Fibroblast of lung (primary cell): ENCODE measurements at regions not wholly inside any gene's neighbourhood (a gene's known extent, or its start where the extent isn't known, plus 50 kb on each side); places are given as distances from the start of the nearest gene placed in this dataset.

Experiments used
- DNase-seq, 2 donors: peaks; one replicate each; pipeline versions ENCODE4 v3.0.0 to v3.0.0-alpha.2; 2010; ENCODE audit warnings: low read depth in 2 of 2
- H2AFZ ChIP-seq: 2 replicates; pipeline ENCODE4 v1.5.1; 2012; ENCODE audit warnings: low read length, control low read depth, inconsistent platforms
- H3K27ac ChIP-seq: 2 replicates; pipeline ENCODE4 v1.5.1; 2011; ENCODE audit warnings: low read length, control low read depth; ENCODE audit not compliant: insufficient read depth
- H3K27me3 ChIP-seq: 2 replicates; pipeline ENCODE4 v1.5.1; 2011; ENCODE audit warnings: mild to moderate bottlenecking, low read length; ENCODE audit not compliant: control insufficient read depth, insufficient read depth
- H3K36me3 ChIP-seq: 2 replicates; pipeline ENCODE4 v1.5.1; 2011; ENCODE audit warnings: low read length; ENCODE audit not compliant: control insufficient read depth, insufficient read depth
- H3K4me1 ChIP-seq: 2 replicates; pipeline ENCODE4 v1.5.1; 2011; ENCODE audit warnings: low read length; ENCODE audit not compliant: control insufficient read depth, insufficient read depth; ENCODE audit errors: extremely low read depth
- H3K4me2 ChIP-seq: 2 replicates; pipeline ENCODE4 v1.5.1; 2011; ENCODE audit warnings: low read length, control low read depth; ENCODE audit not compliant: insufficient read depth; ENCODE audit errors: extremely low read depth
- H3K4me3 ChIP-seq, 4 experiments: fragments of 200-600 bp in 1 of 4; sonication (generic) in 1 of 4; replicated peaks in 1 of 4; 2 replicates each; pipeline ENCODE4 v1.5.1; 2011 to 2016; ENCODE audit warnings: low read length in 4 of 4, low read depth in 3 of 4, mild to moderate bottlenecking in 3 of 4, control low read depth in 2 of 4, inconsistent platforms in 1 of 4, mixed read lengths in 1 of 4; ENCODE audit not compliant: insufficient read depth in 1 of 4; ENCODE audit errors: control extremely low read depth in 1 of 4
- H3K79me2 ChIP-seq: 2 replicates; pipeline ENCODE4 v1.5.1; 2012; ENCODE audit warnings: mild to moderate bottlenecking, low read length, inconsistent platforms; ENCODE audit not compliant: control insufficient read depth, insufficient read depth
- H3K9ac ChIP-seq: 2 replicates; pipeline ENCODE4 v1.5.1; 2011; ENCODE audit warnings: mild to moderate bottlenecking, low read length, control low read depth; ENCODE audit not compliant: insufficient read depth
- H3K9me3 ChIP-seq: 2 replicates; pipeline ENCODE4 v1.5.1; 2012; ENCODE audit warnings: low read depth, low read length; ENCODE audit not compliant: control insufficient read depth, insufficient read depth
- H4K20me1 ChIP-seq: 2 replicates; pipeline ENCODE4 v1.5.1; 2011; ENCODE audit warnings: low read length; ENCODE audit not compliant: control insufficient read depth, insufficient read depth; ENCODE audit errors: extremely low read depth
- EZH2 ChIP-seq: IDR thresholded peaks from 2 replicates; pipeline ENCODE4 v1.5.1; 2012; ENCODE audit warnings: low read length, control low read depth, mild to moderate bottlenecking; ENCODE audit errors: missing control alignments
- TF ChIP-seq, protein P1 (sequence below), 2 donors: IDR thresholded peaks in 1 of 2; conservative IDR thresholded peaks in 1 of 2; 1 replicate in 1 of 2; 2 replicates in 1 of 2; pipeline ENCODE4 v1.5.1; 2011 to 2012; ENCODE audit warnings: low read length in 2 of 2, control low read depth in 1 of 2, inconsistent platforms in 1 of 2, low read depth in 1 of 2, mild to moderate bottlenecking in 1 of 2

DNA sequence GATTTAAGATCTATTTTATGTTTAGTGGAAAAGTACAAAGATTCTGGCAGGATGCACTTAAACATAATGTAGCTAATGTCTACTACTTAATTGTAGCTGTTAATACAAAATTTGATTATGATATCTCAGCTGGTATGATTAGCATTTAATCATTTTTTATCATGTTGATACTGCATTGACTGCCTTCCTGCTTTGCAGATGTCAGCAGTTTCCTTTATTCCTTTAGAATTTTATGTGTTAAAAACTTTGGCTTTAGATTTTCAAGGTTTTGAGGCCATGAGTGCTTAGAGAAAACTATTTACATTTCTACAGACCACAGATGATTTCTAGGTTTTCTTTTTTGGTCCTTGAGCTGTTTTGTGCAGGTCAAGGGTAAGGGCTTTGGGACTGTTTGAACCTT is 152.2 kb downstream of the ZNF326 start:
- H3K27ac ChIP-seq = no peak overlapping the region
- H3K4me3 ChIP-seq = no peak overlapping the region
- H3K4me1 ChIP-seq = no peaks in the 10 kb centered on the region
- no peak for DNase-seq
- no peaks in the 10 kb centered on the region for H3K9me3 ChIP-seq
- H3K79me2 ChIP-seq = no peaks in the 10 kb centered on the region
- H2AFZ ChIP-seq = no peak overlapping the region
- no peaks in the 10 kb centered on the region for H3K27me3 ChIP-seq
- H3K9ac ChIP-seq = no peak overlapping the region
- H4K20me1 ChIP-seq = no peaks in the 10 kb centered on the region
- H3K36me3 ChIP-seq = no peaks in the 10 kb centered on the region
- no peak overlapping the region for H3K4me2 ChIP-seq
- TF ChIP-seq, protein P1, sequence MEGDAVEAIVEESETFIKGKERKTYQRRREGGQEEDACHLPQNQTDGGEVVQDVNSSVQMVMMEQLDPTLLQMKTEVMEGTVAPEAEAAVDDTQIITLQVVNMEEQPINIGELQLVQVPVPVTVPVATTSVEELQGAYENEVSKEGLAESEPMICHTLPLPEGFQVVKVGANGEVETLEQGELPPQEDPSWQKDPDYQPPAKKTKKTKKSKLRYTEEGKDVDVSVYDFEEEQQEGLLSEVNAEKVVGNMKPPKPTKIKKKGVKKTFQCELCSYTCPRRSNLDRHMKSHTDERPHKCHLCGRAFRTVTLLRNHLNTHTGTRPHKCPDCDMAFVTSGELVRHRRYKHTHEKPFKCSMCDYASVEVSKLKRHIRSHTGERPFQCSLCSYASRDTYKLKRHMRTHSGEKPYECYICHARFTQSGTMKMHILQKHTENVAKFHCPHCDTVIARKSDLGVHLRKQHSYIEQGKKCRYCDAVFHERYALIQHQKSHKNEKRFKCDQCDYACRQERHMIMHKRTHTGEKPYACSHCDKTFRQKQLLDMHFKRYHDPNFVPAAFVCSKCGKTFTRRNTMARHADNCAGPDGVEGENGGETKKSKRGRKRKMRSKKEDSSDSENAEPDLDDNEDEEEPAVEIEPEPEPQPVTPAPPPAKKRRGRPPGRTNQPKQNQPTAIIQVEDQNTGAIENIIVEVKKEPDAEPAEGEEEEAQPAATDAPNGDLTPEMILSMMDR (conservative IDR thresholded peaks at IDR 0.05 in 1 of 2, IDR thresholded peaks at IDR 0.05 in 1 of 2; ENCODE audit: low read depth in 1 of 2, low read length in 2 of 2) = no peak
- no peak for TF ChIP-seq EZH2

DNA sequence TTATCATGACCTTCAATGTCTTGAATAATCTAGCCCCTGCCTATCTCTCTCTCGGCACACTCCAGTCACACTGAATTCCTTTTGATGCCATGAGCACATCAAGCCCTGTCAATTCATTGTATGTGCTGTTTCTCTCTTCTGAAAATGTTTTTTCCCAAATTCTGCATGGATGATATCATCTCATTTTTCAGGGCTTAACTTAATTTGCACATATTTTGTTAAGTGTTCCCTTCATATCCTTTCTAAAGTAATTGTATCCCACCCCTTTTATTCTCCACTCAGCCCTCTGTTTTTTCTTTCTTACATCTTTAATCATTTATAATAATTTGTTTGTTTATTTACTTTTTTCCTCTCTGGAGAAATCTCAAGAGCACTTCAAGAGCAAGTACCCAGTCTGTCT is 149.9 kb downstream of the ZNF326 start:
- H3K4me1 ChIP-seq = no peaks in the 10 kb centered on the region
- H3K4me3 ChIP-seq = no peak overlapping the region
- no peak overlapping the region for H3K27ac ChIP-seq
- no peak for TF ChIP-seq EZH2
- TF ChIP-seq, protein P1 (conservative IDR thresholded peaks at IDR 0.05 in 1 of 2, IDR thresholded peaks at IDR 0.05 in 1 of 2; ENCODE audit: low read depth in 1 of 2, low read length in 2 of 2) = no peak
- no peak overlapping the region for H2AFZ ChIP-seq
- H4K20me1 ChIP-seq = no peaks in the 10 kb centered on the region
- H3K9ac ChIP-seq = no peak overlapping the region
- no peak for DNase-seq
- H3K9me3 ChIP-seq = no peaks in the 10 kb centered on the region
- no peaks in the 10 kb centered on the region for H3K27me3 ChIP-seq
- no peak overlapping the region for H3K4me2 ChIP-seq
- no peaks in the 10 kb centered on the region for H3K79me2 ChIP-seq
- no peaks in the 10 kb centered on the region for H3K36me3 ChIP-seq

DNA sequence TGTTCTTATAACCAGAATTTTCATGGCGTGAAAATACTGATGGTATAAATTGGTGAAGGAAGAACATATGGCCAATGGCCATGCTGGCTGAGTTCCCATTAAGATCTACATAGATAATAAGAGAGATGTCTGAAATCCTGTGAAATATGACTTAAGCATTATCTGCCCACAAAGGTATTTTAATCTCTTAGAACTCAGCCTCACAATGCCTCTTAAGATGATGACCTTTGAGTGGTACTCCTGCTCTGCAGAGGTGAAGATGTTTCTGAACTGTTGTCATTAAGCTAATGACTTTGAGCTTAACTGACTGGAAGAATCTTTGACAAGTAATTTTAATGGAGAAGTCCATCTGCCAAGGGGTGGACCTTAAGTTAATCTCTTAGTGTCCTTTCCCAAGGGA is 148.7 kb downstream of the ZNF326 start:
- no peak overlapping the region for H3K4me3 ChIP-seq
- H3K4me2 ChIP-seq = no peak overlapping the region
- no peaks in the 10 kb centered on the region for H3K9me3 ChIP-seq
- no peaks in the 10 kb centered on the region for H3K27me3 ChIP-seq
- no peak for TF ChIP-seq EZH2
- TF ChIP-seq, protein P1 (conservative IDR thresholded peaks at IDR 0.05 in 1 of 2, IDR thresholded peaks at IDR 0.05 in 1 of 2; ENCODE audit: low read depth in 1 of 2, low read length in 2 of 2) = no peak
- H3K4me1 ChIP-seq = no peaks in the 10 kb centered on the region
- H3K79me2 ChIP-seq = no peaks in the 10 kb centered on the region
- no peak overlapping the region for H3K27ac ChIP-seq
- DNase-seq = no peak
- no peaks in the 10 kb centered on the region for H4K20me1 ChIP-seq
- H3K36me3 ChIP-seq = no peaks in the 10 kb centered on the region
- no peak overlapping the region for H2AFZ ChIP-seq
- H3K9ac ChIP-seq = no peak overlapping the region
